Ovary (tissue), 7 donors: ENCODE measurements at regions not wholly inside any gene's neighbourhood (a gene's known extent, or its start where the extent isn't known, plus 50 kb on each side); places are given as distances from the start of the nearest gene placed in this dataset.

Experiments
- DNase-seq, 5 donors: peaks; one replicate each; pipeline ENCODE4 v3.0.0-alpha.2; 2019 to 2020
- H3K27ac ChIP-seq, 2 donors: fragments of 200-600 bp; one replicate each; pipeline versions ENCODE4 v1.5.1 to v1.8.0; 2019 to 2022
- H3K27me3 ChIP-seq: fragments of 200-600 bp; one replicate; pipeline ENCODE4 v1.8.0; 2022
- H3K36me3 ChIP-seq: fragments of 200-600 bp; sonication (generic); one replicate; pipeline ENCODE4 v1.5.1; 2019
- H3K4me1 ChIP-seq: one replicate; pipeline ENCODE4 v1.8.1; 2013; ENCODE audit warnings: mild to moderate bottlenecking, moderate library complexity; ENCODE audit not compliant: insufficient read depth
- H3K4me3 ChIP-seq: fragments of 200-600 bp; sonication (generic); one replicate; pipeline ENCODE4 v1.5.1; 2017
- H3K9me3 ChIP-seq, 2 donors: fragments of 200-600 bp in 1 of 2; sonication (generic) in 1 of 2; one replicate each; pipeline versions ENCODE4 v1.5.1 to v1.8.1; 2013 to 2019; ENCODE audit warnings: mild to moderate bottlenecking in 1 of 2, moderate library complexity in 1 of 2
- CTCF ChIP-seq, 3 donors: fragments of 450-650 bp in 2 of 3; fragments of 200-600 bp in 1 of 3; IDR thresholded peaks; one replicate each; pipeline versions ENCODE4 v1.5.1 to v1.8.0; 2016 to 2022; ENCODE audit warnings: antibody characterized with exemption in 3 of 3, mild to moderate bottlenecking in 1 of 3
- EP300 ChIP-seq: sonication (generic); formaldehyde crosslinking; IDR thresholded peaks from one replicate; pipeline ENCODE4 v1.6.1; 2017; ENCODE audit warnings: antibody characterized with exemption
- POLR2A ChIP-seq: fragments of 450-650 bp; IDR thresholded peaks from one replicate; pipeline ENCODE4 v1.6.1; 2017; ENCODE audit warnings: antibody characterized with exemption, mild to moderate bottlenecking, moderate library complexity
- WGBS, 3 donors: extraction: QIAGEN DNeasy Blood & Tissue Kit in 1 of 3; methylation state at CpG; one replicate each; pipeline versions ENCODE4 v1.1.5 to v1.1.7; 2013 to 2017; 5-methylcytosine and 5-hydroxymethylcytosine counted together
- intact Hi-C, 4 donors: fragments of 100-400 bp; cut with DNase I; formaldehyde crosslinking; loops; one replicate each; pipeline versions ENCODE4 v1.11.0 to v1.15.1; 2022 to 2023
- donor health status: DM: no; HTN: no; CAD: no; lungs with moderate emphysema.
- donor health status: DM: no; HTN: no; CAD: no.
- donor health status: Bipolar disorder and iron deficiency.
- donor health status: DM: no; HTN: no; CAD: no.
- donor health status: DM: yes; HTN: yes; CAD: no.

- no peaks in the 10 kb centered on the region for H3K4me1 ChIP-seq
- intact Hi-C loops: no loop called here
- H3K36me3 ChIP-seq: no peaks in the 10 kb centered on the region
- no peaks in the 10 kb centered on the region for H3K27me3 ChIP-seq
- WGBS, 3 donors: 93 to 95% (median 95%) methylated on average over 4 of the region's 4 CpGs
- TF ChIP-seq EP300 (no peak), CTCF (IDR thresholded peaks at IDR 0.05) (no peak), POLR2A (no peak)
- H3K4me3 ChIP-seq: no peak overlapping the region
- no peak for DNase-seq
- no peaks in the 10 kb centered on the region for H3K9me3 ChIP-seq
- H3K27ac ChIP-seq: no peak overlapping the region
Measured at GRCh38 chr18:29457316-29457889, 1280.5 kb upstream of the CDH2 start.

- Histone ChIP-seq H3K4me3 (no peak overlapping the region), H3K36me3 (no peaks in the 10 kb centered on the region), H3K4me1 (no peaks in the 10 kb centered on the region), H3K27ac (no peak overlapping the region), H3K27me3 (no peaks in the 10 kb centered on the region), H3K9me3 (no peaks in the 10 kb centered on the region)
- DNase-seq: no peak
- TF ChIP-seq POLR2A (no peak), CTCF (IDR thresholded peaks at IDR 0.05) (no peak), EP300 (no peak)
- intact Hi-C loops: no loop called here
- WGBS, 3 donors: 16 to 21% (median 21%) methylated on average over 3 of the region's 3 CpGs
Measured at GRCh38 chr18:29449424-29449823, 1272.5 kb upstream of the CDH2 start.

DNA sequence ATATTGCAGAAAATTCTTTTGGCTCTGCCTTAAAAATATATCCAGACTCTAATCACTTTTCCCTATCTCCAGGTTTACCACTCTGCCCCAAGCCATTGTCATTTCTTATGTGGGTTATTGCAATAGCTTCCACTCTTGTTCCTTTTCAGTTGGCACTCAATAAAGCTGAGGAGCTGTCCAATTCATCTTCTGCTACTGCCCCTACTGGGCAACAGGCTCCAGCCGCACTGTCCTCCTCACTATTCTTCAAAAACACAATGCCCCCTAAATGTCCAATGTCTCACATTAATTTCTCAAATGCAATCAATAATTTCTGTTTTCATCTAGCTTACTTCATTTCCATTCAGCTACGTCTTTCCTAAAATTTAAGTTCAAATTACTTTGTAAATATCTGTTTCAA is 1262.5 kb upstream of the CDH2 start:
- WGBS, 3 donors: 84 to 86% (median 84%) methylated on average over 2 of the region's 2 CpGs
- H3K9me3 ChIP-seq: no peaks in the 10 kb centered on the region
- no peak overlapping the region for H3K4me3 ChIP-seq
- intact Hi-C loops: no loop called here
- TF ChIP-seq POLR2A: no peak
- TF ChIP-seq CTCF (IDR thresholded peaks at IDR 0.05): no peak
- TF ChIP-seq EP300: no peak
- no peaks in the 10 kb centered on the region for H3K4me1 ChIP-seq
- no peaks in the 10 kb centered on the region for H3K27me3 ChIP-seq
- no peak for DNase-seq
- H3K27ac ChIP-seq: no peak overlapping the region
- H3K36me3 ChIP-seq: no peaks in the 10 kb centered on the region

- TF ChIP-seq EP300 (no peak), POLR2A (no peak)
- Histone ChIP-seq H3K27me3 (no peaks in the 10 kb centered on the region), H3K27ac (no peak overlapping the region), H3K4me1 (no peaks in the 10 kb centered on the region), H3K36me3 (no peaks in the 10 kb centered on the region), H3K9me3 (no peaks in the 10 kb centered on the region), H3K4me3 (no peak overlapping the region)
- WGBS, 3 donors: 78 to 79% (median 79%) methylated on average over 2 of the region's 2 CpGs
- intact Hi-C loops: no loop called here
- DNase-seq: no peak
Measured at GRCh38 chr18:29436459-29436858, 1259.5 kb upstream of the CDH2 start.

- Histone ChIP-seq H3K36me3 (no peaks in the 10 kb centered on the region), H3K4me3 (no peak overlapping the region), H3K4me1 (no peaks in the 10 kb centered on the region), H3K9me3 (no peaks in the 10 kb centered on the region), H3K27ac (no peak overlapping the region), H3K27me3 (no peaks in the 10 kb centered on the region)
- 32 to 38% (median 33%) methylated on average over 4 of the region's 4 CpGs for WGBS, 3 donors
- intact Hi-C loops: no loop called here
- no peak for DNase-seq
- TF ChIP-seq EP300 (no peak), CTCF (IDR thresholded peaks at IDR 0.05) (no peak), POLR2A (no peak)
Measured at GRCh38 chr18:29434650-29435049, 1257.7 kb upstream of the CDH2 start.
